GM21360 (cell line): ENCODE measurements at regions not wholly inside any gene's neighbourhood (a gene's known extent, or its start where the extent isn't known, plus 50 kb on each side); places are given as distances from the start of the nearest gene placed in this dataset.
"Not testable (repeated sequence)": the region's sequence is repeated elsewhere in the genome, so short reads cannot be mapped to it uniquely, and the experiment has no call there.

ENCODE experiments used
- ATAC-seq: cut with Tn5 transposase; IDR thresholded peaks from one replicate; pipeline ENCODE4 v1.9.1; 2021; ENCODE audit warnings: mild to moderate bottlenecking, moderate library complexity; ENCODE audit not compliant: unreplicated experiment

DNA sequence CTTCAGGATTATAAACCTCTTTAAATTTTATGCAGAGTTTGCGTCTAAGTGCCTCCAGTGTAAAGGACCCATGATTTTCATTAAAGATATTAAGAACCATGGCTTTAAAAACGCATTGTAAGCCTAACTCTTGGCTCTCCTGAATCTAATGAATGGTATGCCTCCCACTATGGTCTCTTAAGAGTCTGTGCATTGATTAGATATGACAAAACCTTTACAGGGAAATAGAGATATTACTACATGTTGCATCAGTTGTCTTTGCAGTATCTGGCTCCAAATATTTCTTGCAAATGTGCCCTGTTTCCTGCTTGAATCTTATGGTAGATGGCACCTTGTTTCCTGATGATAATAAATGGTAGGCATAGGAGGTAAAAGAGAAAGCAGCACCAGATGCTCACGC, 189.3 kb upstream of the FSHR start:
- no peak for ATAC-seq

DNA sequence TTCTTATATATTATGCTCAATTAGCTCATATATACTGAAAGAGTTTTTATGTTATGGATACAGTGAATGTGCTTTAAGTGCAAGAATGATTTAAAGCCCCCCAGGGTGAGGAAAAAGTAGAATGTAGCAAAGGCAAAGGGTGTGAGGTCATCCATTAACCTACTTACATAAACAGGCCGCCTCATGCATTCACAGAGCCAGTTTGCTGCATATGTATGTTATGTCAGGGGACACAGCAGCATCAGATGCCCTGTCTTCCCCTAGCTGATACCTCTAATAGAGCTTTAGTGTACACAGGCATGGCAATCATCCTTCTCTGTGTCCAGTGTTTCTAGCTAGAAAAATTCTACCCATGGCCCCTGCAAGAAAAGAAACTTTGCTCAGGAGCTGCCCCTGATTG, 187.8 kb upstream of the FSHR start:
- no peak for ATAC-seq

DNA sequence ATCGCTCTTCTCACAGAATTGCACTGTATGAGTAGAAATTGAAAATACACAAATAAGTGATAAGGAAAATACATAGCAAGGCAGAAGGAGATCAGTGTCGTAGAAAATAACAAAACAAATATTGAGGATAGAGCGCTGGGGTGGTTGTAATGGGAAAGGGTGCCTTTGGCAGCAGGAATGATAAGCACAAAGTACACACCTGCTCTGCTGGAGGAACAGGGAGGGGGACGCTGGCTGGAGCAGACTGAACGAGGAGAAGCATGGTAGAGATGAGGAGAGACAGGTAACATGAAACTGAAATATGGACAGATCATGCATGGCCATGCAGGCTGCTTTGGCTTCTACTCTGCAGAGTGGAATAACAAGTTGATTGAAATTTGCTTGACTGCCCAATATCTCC, 181.2 kb upstream of the FSHR start:
- ATAC-seq = no peak

DNA sequence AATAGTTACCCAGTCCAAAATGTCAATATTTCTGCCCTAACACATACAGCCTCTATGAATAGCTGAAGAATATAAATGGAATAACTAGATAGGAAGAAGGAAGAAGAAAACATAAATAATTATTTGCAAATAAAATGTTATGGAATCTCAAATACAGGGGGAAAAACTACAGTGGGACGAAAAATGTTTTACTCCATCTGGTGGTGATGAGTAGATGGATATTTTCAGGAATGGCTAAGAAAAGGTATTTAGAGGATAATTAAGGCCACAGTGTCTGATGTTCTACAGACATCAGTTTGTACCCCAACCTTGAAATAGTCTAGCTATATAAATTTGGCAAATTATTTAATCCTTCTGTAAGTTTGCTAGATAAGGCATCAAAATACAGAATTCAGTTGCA, 178.1 kb upstream of the FSHR start:
- ATAC-seq = no peak

DNA sequence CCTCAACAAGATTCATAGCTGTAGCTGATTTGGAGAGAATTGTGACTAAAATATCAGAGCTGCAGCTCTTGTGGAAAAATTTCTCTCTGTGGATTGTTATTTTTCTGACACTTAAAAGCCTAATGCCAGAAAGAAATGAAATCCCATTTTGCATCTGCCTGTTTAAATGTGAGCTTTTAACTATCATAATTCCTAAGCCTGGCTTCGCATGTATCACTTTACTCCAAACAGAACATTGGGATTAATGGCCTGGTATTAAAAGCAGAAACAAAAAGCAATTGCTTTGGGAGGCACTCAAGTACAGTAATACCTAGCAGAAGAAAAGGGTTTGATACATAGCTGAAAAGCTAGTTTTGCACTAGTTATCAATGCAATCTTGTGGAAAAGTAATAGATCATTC, 164.2 kb upstream of the FSHR start:
- ATAC-seq = no peak

DNA sequence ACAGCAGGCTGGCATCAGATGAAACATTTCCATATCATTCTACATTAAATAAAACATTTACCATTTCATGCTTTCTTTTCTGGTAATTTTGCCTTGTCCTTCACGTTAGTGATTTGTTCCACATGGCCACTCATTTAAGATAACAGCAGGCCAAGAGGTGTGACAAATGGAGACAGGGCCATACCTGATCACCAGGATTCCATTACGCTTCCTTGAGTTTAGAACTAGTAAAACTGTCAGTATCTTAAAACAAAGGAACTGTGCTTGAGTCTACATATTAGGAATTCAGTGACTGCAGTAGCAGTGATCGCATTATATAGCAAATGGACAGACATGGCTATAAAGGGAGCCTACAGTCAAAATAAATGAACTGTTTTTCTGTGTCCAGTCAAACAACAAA, 155.1 kb upstream of the FSHR start:
- ATAC-seq = no peak

DNA sequence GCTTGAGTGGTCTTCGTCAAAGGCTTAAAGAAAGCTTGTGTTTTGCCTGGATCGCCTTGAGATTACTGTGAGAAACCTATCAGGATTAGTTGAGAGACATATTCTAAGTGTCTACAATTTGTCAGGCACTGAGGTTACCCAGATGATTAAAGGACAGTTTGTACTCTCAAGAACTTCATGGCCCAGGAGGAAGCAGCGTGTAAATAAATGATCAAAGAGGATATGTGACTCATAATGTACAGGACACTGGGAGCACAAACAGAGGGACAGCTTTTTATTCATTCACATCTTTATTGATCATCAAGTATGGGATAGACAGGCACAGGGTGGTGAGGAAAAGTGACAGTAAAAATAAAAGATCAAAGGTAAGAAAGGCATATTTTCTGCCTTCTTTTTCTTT, 152.6 kb upstream of the FSHR start:
- no peak for ATAC-seq

DNA sequence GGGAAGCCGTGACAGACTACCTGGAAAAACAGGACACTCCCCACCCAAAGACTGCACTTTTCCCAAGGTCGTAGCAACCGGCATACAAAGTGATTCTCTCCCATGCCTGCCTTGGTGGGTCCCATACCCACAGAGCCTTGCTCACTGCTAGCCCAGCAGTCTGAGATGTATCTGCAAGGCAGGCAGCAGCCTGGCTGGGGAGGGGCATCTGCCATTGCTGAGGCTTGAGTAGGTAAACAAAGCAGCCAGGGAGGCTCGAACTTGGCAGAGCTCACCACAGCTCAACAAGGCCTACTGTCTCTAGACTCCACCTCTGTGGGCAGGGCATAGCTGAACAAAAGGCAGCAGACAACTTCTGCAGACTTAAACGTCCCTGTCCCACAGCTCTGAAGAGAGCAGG, 144.4 kb upstream of the FSHR start:
- ATAC-seq = not testable (repeated sequence)

DNA sequence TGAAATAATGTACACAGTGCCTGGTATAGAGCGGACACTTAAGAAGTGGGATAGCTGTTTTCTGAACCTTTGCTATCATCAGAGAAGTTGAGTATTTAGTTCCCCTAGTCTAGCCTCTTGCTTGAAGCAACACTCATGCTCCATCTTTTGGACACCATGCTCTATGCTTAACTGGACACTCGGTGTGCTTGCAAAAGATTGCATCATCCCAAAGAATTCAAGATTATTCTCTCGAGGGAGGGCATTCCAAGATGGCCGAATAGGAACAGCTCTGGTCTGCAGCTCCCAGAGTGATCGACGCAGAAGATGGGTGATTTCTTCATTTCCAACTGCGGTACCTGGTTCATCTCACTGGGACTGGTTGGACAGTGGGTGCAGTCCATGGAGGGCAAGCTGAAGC, 143.9 kb upstream of the FSHR start:
- ATAC-seq = no peak

DNA sequence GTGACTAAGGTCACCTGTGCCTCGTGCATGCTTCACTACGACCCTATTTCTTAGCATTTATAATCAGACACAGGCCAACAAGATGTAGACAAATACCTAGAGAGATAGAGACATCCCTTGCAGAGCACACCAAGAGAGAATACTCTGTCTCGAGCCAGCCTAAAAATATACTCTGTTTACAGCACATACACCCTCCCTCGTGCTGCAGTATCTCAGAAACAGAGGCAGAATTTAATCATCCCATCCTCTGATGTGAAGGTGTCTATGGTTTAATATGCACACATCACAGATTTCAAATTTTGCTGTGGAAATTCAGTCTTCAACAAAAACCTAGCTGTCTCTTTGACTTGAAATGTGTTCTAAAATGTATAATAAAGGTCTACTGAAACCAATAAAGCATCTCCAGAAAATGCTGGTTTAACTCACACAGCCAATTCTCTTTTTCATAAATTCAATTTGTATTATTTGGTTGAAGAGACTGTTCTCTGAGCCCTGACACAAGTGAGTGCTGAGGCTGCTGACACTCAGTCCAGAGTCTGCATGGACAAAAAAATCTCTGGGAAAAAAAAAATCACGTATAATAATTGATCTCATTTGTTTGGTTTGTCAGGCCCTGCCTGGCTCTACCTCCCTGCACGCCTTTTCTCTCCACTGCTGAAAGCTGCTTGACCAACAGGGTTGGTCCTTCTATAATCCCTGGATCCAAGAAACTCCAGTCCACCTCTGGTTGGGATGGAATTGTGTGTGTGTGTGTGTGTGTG, 142.0 kb upstream of the FSHR start:
- no peak for ATAC-seq

DNA sequence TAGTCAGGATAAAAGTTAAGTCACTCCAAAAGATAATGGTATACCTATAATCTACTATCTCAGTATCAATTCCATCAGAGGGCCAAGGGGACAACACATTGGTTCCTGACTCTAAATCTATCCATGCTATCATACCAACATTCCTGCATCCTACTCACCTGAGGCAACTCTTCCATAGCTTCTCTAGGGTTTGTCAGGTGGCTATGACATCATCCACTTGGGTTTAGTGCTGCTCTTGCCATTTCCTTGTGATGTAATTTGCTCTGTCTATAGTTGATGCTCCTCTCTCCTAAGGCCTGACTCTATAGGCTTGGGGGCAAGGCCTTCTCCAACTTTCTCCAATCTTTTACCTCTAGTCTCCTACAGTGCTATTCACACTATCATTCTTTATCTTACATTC, 139.9 kb upstream of the FSHR start:
- ATAC-seq = no peak

DNA sequence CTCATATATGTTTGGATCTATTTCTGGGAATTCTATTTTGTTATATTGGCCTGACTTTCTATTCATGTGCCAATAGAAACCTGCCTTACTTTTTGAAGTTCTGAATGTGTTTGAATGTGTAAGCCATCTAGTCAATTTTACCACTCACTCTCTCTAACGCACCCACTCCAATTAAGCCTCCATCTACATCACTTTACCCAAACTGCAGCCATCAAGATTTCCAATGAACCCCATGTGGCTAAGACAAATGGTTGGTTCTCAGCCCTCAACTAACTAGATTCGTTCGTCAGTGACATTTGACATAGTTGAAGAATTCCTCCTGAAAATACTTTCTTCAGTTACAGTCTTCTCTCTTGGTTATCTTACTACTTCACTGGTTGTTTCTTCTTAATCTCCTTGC, 137.3 kb upstream of the FSHR start:
- no peak for ATAC-seq

DNA sequence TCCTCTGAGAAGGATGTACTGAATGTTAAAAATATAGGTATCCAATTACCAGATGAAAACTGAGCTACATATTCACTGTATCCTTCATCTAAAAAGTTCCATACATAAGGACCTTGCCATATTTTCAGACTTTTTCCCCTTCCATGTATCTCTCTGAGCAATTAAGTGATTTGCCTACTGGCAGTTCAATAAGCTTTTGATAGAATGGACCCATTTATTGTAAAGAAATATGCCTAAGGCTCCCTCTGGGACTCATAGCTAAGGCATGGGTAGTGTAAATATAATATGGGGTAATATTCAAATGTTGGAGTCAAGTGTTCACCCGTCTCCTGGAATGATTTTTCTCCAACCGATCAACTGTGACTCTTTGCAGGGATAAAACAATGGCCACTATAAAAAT, 135.4 kb upstream of the FSHR start:
- no peak for ATAC-seq

DNA sequence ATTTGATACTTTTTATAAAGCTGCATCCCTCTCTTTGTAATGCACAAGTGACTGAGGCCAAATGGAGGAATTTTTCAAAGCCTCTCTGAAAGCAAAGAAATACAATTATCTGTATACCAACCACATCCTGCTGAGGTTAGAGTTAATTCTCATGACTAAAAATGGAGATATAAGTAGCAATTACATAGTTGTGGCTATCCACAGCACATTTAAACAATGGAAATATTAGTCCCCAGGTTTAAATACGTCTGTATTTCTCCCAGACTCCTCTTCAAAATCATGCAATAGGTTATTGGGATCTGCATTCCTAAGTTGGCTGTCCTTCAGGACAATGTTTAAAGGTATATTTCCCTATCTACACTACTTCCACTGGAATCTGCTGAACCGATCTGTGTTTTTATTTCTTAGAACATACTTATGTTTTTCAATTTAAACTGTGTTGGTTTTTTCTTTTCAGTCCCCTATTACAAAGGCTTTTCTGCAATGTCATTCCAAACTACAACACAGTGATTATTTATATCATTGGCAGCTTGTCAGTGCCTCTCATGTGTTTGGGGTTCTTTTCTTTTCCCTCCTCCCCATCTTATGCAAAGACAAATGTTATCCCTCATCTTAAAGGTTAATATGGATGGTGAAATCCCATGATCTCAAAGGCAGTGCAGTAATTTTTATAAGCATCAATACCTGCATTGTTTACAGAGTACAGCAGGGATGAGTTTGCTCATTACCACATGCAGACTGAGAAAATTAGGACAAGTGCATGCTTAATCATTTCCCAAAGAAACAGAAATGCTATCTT, 134.8 kb upstream of the FSHR start:
- ATAC-seq = no peak

DNA sequence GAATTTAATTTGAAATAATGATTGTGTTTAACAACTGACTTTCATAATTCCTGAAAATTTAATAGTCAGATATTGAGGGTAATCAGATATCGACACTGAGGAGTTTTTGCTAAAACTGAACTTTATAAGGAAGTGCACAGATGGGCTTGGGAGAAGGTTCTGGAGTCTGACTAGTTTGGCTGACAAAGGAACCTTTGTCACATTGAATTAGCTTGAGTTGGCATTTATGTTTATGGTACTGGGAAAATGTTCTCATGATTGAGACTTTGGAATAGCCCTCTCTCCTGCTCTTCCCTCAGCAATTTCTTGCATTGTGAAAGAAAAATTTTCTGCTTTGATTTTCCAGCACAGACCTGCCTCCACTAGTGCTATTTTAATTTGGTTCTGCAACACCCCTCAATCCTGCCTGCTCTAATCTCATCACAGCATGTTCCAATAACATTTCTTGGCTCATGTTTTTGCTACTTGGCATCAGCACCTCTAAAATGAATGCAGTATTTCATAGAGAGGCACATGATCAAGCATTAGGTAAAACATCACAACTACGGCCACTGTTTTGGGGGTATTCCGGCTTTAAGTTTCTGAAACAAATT, 133.9 kb upstream of the FSHR start:
- ATAC-seq = no peak

DNA sequence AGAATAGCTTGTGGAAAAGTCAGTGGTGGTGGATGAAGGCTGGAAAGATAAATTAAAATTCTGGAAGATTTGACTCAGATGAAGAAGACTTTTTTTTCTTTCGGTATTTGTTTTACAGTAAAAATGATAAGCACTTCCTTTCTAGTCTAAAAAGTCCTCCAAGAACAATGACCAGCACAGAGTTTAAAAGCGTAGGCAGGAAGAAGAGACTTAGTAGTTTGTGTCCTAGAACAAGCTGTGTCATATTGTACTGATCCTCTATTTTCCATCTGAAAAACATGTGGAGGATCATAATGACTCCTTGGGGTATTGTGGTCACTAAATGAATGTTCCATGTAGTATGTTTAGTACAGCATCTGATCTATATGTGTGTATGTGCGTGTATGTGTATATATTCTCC, 132.4 kb upstream of the FSHR start:
- ATAC-seq = no peak

DNA sequence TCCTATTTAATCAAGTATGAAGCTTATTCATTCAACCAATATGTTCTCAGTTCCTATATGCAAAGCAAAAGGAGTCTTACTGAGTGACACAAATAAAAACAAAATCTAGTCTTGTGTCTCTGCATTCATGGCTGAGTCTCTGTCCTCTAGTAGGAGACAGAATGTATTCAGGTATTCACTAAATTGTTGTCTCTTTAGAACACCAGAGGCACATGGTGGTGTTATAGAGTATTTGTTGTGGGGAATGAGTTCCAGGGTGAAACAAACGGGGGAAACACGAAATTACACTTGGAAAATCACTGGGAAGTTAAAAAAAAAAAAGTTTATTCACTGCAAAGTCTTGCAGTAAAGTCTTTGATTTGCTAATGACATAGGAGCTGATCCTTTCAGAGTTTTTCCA, 131.7 kb upstream of the FSHR start:
- ATAC-seq = no peak

DNA sequence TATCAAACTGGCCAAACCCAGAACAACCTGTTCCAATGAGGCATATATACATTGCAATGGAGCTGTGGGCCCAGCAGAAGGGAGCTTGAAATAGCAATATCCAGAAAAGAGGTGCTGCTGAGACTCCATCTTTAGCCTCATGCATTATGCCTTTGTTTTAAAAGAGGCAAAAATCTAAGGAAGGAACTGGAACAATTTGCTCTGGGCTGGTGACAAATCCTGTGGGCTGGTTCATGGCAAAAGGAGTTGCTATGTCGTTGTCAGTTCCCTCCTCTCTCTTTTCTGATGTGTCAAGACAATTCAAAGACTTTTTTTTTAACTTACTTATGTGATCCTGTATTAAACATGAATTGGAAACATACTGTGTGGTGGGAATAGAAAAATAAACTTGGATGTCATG, 124.2 kb upstream of the FSHR start:
- ATAC-seq = no peak

DNA sequence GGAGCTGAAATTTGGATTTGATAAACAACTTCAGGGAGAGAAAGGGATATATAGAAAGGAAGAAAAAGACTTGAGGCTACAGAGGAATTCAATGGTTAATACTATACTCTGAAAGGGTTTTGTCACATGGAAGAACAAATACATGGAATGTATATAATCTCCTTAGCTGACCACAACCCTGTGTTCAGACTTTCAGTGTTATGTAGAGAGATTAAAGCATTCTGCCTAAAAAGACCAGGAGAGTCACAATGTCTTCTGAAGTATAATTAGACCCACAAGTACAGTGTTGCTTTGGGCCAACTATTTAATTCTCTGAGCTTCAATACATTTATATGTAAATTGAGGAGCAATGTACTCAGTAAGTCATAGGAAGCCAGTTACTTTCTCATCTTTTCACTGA, 123.8 kb upstream of the FSHR start:
- ATAC-seq = no peak

DNA sequence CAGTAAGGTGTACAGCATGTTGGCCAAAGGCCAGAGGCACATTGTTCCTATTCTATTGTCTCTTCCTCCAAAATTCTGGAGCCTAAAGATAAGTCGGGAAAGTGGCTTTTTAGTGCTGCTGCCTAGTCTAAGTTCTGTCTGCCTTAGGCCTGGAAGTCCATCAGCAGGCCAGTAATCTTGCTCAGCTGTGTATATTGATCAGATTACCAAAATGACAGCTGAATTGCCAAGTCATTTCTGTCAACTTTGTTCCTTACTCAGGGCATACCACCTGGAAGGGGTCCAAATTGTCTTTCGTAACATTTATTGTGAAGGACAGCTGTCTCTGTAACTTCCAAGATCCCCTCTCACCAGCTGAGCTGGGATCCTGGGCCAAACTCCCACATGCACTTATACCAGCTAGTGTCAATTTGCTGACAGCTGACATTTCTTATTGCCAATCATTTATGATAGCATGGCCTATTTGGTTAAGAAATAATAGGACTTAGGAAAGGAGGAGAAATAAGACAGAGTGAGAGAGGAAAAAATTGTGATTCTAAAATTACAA, 116.8 kb upstream of the FSHR start:
- no peak for ATAC-seq

DNA sequence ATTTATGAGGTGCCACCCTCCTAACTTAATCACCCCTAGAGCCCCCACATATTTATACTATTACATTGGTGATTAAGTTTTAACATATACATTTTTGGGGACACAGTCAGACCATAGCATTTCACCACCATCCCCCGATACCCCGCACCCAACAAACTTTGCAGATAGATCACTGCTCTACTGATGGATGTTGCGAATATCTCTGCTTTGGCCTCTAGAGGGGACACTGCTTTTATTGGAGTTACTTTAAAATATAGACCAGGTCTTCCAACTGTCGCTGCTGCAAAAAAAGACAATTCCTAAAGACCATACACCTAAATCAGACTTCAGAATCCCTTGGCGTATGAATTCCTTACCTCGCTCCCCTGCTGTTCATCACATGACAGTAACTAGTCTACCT, 115.8 kb upstream of the FSHR start:
- ATAC-seq = no peak

DNA sequence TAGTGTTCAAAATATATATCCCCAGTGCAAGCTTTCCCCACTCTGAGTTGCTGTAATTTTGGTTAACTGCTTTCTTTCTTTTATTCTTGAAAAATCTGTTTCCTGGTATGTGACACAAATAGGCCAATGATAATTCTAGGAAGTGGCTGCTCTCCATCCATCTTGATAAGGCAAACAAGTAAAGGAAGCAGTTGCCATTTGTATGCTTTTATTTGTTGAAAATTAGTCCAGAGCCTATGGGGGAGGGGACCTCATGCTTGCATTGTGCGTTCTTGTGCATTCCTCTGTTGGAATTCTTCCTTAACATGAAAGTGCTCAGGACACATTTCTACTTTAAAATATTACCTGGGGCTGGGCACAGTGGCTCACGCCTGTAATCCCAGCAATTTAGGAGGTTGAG, 111.2 kb upstream of the FSHR start:
- no peak for ATAC-seq
